ENCODE measurements at regions not wholly inside any gene's neighbourhood (a gene's known extent, or its start where the extent isn't known, plus 50 kb on each side); places are given as distances from the start of the nearest gene placed in this dataset.

DNA sequence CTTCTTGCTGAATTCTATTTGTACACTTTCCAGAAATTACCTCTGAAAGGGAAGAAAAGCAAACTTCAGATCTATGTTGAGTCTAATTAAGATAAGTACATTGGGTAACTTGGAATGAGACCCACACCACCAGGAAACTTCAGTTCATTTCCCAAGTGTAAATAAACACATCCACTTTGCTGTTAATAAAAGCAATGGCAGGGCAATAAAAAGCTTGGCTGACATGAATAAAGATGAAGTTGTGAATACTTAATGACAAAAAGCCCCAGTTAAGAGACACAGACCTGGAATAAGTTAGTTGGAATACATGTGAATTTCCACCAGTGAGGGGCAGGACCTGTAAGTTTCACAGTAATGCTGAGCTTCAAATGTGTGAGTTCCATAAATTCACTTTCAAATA lies 83.3 kb downstream of the MEX3B start:
- TF ChIP-seq, protein P1, sequence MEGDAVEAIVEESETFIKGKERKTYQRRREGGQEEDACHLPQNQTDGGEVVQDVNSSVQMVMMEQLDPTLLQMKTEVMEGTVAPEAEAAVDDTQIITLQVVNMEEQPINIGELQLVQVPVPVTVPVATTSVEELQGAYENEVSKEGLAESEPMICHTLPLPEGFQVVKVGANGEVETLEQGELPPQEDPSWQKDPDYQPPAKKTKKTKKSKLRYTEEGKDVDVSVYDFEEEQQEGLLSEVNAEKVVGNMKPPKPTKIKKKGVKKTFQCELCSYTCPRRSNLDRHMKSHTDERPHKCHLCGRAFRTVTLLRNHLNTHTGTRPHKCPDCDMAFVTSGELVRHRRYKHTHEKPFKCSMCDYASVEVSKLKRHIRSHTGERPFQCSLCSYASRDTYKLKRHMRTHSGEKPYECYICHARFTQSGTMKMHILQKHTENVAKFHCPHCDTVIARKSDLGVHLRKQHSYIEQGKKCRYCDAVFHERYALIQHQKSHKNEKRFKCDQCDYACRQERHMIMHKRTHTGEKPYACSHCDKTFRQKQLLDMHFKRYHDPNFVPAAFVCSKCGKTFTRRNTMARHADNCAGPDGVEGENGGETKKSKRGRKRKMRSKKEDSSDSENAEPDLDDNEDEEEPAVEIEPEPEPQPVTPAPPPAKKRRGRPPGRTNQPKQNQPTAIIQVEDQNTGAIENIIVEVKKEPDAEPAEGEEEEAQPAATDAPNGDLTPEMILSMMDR (IDR thresholded peaks at IDR 0.05; ENCODE audit: borderline replicate concordance, insufficient read depth, low read depth, low read length) = no peak

DNA sequence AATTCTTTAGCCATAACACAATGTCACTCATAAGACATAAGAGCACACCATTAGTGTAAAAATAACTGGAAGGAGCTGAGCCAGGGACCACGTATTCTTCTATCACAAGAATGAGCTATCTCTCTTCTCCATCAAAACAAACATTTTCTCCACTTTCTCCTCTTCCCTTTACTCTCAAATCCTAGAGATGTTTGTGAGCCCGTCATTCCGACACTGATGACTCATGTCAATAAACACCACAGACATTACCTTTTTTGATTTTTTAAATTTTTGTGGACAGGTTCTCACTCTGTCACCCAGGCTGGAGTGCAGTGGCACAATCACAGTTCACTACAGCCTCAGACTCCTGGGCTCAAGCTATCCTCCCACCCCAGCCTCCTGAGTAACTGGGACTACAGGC lies 86.6 kb downstream of the MEX3B start:
- TF ChIP-seq, protein P1 (IDR thresholded peaks at IDR 0.05; ENCODE audit: borderline replicate concordance, insufficient read depth, low read depth, low read length) = no peak
- H3K4me3 ChIP-seq (ENCODE audit: low read depth, low read length) = no peak overlapping the region

More for the DNA sequence above, 83.3 kb downstream of the MEX3B start:
- H3K4me3 ChIP-seq (ENCODE audit: low read depth, low read length) = no peak overlapping the region

DNA sequence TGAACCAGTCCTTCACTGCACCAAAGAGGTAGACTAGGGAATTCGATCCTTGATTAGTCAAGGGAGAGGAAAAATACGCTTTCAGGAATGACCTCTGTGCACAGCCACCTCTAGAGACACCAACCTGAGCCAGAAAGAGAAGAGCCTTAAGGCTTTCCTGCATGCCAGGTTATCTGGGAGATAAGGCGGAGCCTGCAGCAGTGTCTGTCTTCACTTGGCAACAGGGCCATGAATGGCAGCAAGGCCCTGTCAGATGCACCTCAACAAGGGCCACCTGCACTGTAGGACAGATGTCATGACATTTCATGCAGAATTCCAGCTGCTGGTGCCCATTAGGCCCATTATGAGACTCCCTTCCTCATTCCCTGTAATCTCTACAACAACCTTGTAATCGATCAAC lies 88.1 kb downstream of the MEX3B start:
- H3K4me3 ChIP-seq (ENCODE audit: low read depth, low read length) = no peak overlapping the region
- TF ChIP-seq, protein P1 (IDR thresholded peaks at IDR 0.05; ENCODE audit: borderline replicate concordance, insufficient read depth, low read depth, low read length) = no peak

DNA sequence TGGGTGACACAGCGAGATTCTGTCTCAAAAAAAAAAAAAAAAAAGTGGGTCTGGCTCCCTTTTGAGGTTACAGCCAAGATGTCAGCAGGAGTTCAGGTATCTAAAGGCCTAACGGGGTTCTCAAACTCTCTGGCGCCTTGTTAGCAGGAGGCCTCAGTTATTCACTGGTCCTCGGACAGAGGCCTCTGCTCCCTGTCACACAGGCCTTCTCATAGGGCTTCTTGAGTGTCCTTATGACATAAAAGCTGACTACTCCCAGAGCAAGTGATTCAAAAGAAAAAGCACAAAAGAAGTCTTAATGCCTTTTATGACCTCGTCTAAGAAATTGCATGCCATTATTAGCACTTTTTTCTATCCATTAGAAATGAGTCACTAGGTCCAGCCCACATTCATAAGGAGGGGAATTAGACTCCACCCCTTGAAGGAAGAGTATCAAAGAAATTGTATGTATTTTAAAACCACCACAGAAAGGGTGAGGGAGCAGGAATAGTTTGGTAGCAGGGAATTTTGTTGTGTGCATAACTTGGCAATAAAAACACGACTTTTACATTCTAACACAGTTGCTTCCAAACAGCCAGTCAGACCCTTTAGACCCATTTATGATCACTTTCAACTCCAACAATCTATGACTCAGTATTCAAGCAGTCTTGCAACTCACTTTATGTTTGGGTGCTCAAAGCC lies 90.3 kb downstream of the MEX3B start:
- H3K4me3 ChIP-seq (ENCODE audit: low read depth, low read length) = no peak overlapping the region
- TF ChIP-seq, protein P1 (IDR thresholded peaks at IDR 0.05; ENCODE audit: borderline replicate concordance, insufficient read depth, low read depth, low read length) = no peak

DNA sequence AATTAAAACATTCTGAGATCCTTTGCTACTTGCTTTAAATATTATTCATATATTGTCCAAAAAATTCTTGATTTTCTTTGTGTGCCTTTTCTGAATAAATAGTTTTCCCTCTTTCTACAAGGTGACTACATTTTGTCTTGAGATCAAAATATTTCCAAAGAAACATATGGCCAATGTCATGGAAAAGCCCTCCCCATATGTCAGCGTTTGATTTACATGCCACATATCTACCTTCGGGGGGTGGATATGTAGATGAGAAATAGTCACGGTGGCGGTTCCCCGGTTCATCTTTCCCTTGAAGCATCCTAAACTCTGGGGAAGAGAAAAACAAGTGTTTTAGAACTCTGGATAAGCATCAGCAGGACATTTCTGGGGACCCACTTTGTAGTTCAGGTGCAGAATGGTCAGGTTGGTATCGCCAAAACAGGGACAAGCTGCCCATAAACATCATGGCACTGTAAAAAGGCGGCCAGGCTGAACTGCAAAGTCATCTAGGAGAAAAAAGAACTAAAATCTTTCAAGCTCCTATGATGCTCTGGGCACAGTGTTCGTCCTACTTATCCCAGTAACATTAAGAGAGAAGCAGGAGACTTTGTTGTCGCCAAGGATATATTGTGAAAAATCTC lies 91.5 kb downstream of the MEX3B start:
- H3K4me3 ChIP-seq (ENCODE audit: low read depth, low read length) = no peak overlapping the region
- TF ChIP-seq, protein P1 (IDR thresholded peaks at IDR 0.05; ENCODE audit: borderline replicate concordance, insufficient read depth, low read depth, low read length) = no peak

DNA sequence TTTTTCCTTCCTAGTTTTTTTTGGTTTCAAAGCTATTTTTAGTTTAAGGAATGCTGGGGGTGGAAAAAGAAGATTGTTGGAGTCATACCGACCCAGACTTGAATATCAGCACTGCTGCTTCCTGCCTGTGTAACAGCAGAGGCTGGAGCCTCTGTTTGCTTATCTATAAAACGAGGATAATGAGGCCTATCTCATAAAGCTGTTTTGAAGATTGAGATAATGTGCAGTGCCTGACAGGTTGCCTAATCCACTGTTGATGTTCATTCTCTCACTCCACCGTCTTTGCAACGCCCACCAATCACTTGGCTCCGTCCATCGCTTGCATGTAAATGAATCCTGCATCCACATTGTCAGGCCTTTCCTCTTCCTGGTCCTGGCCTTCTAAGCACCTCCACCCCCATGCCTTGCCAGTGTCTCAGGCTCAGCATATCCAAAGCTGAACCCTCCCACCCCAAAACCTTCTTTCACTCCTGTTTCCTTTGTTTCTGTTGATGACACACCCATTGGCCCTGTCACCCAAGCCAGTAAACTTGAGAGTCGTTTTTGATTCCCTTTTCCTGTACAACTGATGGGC lies 94.9 kb downstream of the MEX3B start:
- no peak overlapping the region for H3K4me3 ChIP-seq (ENCODE audit: low read depth, low read length)
- TF ChIP-seq, protein P1 (IDR thresholded peaks at IDR 0.05; ENCODE audit: borderline replicate concordance, insufficient read depth, low read depth, low read length) = no peak

DNA sequence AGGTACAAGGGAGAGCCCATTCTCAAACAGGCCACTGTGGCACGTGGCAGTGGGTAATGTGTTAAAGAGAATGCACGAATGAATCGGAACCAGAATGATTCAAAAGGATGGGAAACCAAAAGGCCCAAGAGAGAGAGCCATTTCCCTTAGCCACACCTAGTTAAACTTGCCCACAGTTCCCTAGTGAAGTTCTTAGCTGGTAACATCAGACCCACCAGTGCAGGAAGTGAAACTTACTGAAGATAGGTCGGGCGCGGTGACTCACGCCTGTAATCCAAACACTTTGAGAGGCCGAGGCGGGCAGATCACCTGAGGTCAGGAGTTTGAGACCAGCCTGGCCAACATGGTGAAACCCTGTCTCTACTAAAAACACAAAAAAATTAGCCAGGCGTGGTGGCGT lies 97.1 kb downstream of the MEX3B start:
- H3K4me3 ChIP-seq (ENCODE audit: low read depth, low read length) = no peak overlapping the region
- TF ChIP-seq, protein P1 (IDR thresholded peaks at IDR 0.05; ENCODE audit: borderline replicate concordance, insufficient read depth, low read depth, low read length) = no peak
